HG03135 (cell line): ENCODE measurements at regions not wholly inside any gene's neighbourhood (a gene's known extent, or its start where the extent isn't known, plus 50 kb on each side); places are given as distances from the start of the nearest gene placed in this dataset.
A peak's percentile ranks its signal among the peaks of the same experiment; 100 is the strongest.

ENCODE experiments used
- ATAC-seq: cut with Tn5 transposase; IDR thresholded peaks from one replicate; pipeline ENCODE4 v1.9.1; 2021; ENCODE audit warnings: mild to moderate bottlenecking, moderate library complexity; ENCODE audit not compliant: unreplicated experiment

DNA sequence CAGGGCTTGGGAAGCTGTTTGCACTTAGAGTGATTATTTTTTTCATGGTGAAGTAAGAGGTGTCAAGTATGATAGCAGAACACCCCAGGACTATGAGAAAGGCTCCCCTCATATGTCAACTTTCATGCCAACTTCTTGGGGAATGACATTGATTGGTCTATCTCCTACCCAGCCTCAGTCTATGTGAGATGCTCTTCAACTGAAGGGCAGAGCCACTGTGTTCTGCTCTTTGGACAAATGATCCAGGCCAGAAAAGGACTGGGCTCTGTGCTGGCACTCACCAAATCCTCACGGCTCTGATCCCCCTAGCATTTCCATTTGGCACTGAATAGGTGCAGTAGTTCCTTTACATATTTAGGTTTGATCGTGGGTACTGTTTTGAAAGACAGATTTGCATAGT is 151.1 kb downstream of the DMRT2 start:
- no peak for ATAC-seq

DNA sequence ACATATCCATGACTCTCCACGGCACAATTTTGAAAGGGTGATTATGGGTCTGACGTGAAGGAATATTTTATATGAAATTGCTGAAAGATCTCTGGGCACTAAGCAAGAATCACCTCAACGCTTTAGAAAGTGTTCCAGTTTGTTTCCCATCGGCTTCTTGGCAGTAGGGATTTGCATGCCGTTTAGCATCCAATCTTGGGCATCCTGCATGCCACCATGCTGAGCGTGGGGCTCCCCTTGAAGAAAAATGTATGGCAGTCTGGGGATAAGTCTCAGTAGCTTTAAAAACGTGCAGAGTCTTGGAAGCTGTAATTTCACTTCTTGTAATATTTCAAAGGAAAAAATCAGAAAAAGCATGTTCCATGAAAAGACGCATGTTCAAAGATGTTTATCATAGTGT is 151.7 kb downstream of the DMRT2 start:
- ATAC-seq = no peak

DNA sequence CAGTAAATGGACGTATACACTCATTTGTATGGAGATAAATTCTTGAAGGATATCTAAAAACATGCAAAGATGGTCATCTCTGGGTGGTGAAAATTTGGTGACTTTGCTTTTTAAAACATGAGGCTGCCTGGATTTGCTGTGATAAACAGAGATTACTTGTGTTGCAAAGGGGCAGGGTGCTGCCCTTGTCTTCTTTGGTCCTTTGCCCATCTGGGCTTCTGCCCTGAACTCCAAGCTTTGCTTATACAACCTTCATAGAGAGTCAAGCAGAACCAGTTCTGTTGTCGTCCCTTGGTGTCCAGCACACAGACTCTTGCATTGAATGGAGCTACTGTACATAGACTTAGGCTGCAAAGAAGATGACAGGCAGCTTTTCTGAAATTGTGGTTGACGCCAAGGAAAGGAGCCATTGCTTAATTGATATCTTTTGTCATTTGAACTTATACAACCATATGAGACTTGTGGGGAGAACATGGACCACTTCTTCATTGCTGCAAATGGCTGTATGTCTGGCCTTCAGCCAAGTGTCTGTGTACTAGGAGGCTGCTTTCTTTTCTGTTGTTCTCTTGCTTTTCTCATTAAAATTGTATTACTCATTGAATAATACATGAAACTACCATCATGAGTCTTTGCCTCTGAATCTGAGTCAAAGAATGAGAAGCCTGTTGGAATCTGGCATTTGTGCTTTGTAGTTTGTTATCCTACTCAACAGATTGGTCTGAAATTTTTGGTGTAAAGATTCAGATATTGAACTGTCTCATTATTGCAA is 152.5 kb downstream of the DMRT2 start:
- no peak for ATAC-seq

DNA sequence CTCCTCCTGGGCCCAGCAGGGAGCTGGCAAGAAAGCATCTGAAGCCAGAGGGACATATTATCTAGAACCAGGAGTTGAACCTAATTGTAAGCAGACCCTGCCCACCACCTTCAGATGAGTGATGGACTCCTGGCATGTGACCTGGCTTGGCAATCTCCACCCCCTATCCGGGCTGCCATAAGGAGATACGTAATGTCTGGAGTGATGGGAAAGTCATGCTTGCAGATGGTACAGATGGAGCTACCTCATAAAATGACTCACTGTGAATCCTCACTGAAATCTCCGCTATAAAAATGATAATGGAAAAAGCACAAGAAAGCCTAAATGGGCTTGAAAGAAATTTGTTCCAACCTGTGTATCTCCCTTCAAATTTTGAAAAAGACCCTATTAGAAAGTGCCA is 157.5 kb downstream of the DMRT2 start:
- no peak for ATAC-seq

DNA sequence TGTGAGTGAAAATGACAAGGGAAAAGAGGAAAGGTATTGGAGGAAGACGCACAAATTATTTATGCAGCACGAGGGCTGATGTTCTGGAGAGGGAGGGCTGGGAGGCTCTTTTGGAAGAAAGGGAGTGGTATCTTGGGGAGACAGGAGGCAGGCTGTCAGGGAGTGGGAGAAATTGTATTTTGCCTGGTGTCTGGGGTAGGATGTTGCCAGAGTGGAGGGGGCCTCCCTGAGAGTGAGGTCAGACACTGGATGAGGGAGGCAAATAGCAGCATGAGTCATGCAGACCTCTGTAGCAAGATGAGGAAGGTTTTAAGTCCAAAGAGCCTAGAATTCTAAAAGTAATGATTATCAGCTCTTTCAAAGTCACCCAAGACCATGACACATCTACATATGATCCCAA is 158.0 kb downstream of the DMRT2 start:
- ATAC-seq = no peak

DNA sequence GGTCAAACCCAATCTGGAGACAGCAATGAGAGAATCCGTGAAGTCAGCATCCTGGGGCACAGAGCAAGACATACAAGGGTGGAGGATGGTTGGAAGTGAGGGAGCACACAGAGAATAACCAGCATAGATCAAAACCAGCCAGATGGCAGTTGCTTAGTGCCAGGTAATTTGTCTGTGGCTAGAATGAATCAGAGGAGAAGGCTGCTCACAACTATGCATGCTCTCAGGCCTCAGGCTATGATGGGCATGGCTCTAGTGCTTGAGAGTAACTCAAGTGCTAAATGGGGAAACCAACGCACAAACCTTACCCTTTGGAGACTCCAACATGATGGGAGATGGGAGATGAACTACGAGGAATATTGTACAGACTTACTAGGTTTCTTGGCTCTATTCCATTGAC is 160.8 kb downstream of the DMRT2 start:
- ATAC-seq = no peak

DNA sequence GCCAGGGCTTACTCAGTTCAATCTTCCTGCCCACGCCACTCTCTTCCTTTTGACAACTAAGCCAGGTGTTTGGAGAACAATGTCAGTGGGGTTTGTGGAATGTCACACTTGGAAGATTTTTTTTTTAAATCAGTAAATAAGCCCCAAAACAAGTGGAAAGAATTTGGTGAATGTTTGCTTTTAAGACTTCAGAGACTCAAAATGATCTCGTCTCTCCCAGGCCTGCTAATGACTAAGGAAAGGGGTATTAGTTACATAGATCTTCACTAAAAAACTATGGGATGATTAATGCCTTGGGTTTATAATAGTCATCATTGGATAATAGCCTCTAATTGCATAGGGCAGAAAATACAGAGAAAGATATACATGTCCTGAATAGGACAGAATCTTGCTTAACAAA is 166.4 kb downstream of the DMRT2 start:
- ATAC-seq = no peak

DNA sequence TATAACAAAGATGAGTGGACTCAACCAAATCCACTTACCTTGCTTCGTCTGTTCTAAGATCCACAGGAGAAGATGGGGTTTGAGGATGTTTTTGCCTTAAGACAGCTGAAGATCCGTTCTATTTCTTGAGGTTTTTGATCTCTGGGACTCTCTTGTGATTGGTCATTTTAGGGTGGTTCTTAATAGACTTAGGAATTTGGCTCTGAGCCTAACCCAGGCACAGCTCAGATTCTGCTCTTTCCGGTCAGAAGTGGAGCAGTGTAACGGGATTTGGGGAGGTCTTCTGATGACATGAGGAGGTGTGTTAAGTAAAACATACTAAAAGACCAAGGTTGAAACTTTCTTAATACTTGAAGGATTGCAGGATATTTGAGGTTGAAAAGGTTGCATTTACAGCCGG is 166.9 kb downstream of the DMRT2 start:
- ATAC-seq = no peak

DNA sequence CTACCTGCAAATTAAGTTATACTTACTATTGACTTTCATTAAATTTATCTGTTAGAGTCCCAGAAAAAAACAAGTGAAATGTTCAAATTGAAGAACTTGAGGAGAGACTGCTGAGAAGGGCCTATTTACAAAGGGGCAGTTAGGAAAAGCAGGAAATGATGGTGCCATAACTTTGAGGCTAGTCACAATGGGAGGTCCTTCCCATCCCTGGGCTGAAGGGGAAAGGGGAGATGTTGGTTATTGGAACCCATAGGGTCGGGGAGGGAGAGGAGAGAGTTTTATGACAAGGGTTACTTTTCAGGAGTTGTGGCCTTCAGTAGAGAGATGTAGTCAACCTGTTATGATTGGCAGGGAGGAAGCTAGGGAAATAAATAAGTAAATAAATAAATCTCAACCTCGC is 169.1 kb downstream of the DMRT2 start:
- no peak for ATAC-seq

DNA sequence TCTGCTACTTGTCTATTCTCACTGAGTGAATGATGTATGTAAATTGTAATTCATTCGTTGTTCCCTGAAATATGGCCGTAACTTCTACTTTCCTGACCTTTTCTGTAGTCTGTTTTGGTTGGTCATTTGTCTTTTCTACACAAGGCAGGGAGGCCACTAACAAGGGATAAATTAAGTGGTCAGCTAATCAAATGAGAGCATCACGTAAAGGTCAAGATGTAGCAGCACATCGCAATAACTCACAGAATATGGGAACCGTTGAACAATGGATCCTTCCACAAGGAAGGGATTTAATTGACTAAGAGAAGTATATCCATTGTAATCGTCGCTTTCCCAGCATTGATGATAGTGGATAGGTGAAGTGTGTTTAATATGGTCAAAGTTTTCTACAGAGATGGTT is 171.1 kb downstream of the DMRT2 start:
- no peak for ATAC-seq

DNA sequence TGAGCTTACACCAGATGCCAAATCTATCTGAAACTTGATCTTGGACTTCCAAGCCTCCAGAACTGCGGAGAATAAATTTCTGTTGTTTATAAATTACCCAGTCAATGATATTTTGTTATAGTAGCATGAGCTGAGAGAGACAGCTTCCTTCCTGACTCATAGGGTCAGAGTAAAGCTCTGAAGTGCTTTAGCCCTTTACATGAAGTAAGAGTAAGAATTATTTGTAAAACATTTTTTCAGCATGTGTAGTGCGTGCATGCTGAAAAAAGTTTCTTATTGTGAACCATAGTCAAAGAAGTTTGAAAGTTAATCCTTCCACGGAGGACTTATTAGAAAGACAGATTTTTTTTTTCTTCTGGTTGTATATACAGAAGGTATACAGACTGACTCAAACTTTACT is 172.4 kb downstream of the DMRT2 start:
- no peak for ATAC-seq

DNA sequence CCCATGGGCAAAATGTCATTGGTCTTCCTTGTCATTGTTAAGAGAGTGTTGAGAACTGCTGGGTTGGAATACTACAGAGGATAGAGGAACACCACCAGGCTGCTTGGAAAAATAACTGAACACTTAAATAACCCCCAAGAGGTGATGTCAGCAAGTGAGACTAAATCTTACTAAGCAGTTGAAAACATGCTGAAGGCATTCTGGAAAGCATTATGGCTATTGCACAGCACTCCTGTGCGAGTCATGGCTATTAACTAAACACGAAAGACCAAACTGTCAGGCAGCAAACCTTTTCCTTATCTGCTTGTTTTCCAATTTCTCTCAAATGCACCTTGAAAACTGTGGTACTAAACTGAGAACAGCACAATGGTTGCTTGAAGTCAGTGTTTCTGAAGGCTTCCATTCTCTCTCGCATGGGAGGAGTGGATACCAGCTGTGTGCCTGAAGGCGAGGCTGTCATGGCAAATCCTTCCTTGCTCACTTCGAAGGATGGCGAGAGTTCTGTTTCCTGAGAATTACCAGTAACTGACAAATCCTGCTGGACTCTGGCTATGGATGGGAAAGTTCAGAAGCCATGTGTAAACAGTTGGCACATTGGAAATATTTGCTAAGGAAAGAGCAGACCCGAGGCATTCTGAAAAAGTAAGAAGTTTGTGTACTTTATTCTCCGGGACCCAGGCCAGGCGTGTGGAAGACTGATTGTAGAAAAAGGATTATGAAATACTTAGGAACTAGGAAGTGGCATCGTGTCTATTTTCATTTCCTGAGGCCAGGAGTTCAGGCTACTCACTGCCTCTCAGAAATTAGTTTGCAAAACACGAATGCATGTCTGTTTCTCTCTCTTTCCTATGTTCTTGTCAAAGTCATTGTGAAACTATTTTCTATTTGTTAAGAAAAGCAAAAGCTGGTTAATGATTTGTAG is 182.1 kb downstream of the DMRT2 start:
- peak; percentile 65 for ATAC-seq

DNA sequence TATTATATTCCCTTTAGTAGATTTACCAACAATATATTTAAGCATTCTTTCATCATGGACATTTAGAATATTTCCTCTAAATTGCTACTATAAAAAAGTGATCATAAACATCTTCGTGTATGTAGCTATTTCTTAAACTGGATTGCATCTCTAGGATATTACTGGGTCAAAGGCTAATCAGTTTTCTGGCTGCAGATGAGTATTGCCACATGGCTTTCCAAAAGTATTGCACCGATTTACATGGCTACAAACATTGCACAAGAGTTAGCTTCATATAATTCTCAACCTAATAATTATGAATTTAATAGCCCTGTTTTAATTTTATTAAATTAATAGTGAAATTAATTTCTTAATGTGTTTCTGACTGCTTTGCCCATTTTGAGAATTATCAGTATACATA is 183.4 kb downstream of the DMRT2 start:
- no peak for ATAC-seq

DNA sequence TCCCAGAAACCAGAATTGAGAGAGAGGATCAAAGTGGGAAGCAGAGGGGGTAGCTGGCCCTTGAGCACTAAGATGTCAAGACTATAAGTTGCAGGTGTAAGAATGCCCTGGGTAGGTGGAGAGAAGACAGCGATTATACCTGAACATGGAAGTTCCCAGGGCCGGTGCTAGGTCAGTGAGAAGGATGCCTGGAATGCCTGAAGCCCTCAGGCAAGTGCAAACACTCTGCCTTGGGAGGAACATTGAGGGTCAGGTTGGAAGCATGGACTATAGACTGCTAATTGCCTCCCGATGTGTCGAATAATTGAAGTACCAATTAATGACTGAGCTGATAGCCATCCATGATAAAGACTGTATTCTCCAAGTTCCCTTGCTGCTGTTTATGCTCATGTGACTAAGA is 185.5 kb downstream of the DMRT2 start:
- ATAC-seq = no peak

DNA sequence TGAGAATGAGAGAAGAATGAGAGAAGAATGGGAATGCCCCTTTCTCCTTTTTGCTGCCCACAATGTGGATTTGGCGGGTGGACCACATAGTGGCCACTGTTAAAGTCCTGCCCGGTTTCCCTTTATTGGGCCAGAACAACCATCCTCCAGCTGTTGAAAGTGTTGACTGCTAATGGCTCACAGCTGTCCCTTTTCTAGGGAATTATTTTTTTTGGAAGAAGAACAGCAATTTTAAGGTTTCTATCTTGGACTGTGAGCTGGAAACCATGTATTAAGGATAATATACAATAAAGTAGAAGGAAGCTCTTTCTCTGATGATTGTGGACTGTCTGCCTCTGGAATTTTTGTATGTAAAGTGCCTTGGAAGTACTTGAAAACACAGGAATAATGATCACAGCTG is 185.9 kb downstream of the DMRT2 start:
- ATAC-seq = no peak

DNA sequence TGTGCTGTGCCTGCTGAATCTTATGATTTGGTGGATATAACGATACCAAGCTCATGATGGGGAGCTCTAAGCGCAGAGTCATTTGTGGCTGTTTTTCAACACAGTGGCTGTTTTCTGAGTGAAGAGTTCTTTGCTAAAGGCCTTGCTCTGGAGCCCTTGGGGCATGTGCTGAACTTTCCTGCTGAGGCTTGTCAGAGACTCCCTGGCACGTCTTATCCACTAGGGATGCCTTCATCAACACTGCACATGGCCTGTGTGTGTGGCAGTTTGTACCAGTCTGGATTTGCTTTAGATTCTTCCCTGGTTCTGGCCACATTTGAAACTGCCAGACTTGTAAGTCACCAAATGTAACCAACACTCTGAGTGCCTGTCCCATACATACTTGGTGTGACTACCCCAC is 188.2 kb downstream of the DMRT2 start:
- ATAC-seq = no peak

DNA sequence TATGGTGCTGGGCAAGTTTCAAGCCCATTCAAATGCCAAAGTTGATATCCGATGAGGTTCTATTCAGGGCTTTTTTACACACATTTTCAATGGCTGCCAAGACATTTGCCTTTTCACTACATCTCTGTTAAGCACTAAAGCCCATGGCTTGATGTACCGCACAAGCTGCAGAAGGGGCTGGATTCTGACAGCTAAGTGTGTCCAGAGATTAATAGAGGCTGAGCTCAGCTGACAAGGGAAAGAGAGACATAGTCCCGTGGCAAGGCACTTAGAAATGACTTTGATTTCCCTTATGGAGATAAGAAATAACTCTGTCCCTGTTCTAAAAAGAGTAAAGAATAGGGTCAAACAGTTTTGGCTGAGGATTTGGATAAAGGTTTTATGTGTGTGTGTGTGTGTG is 198.6 kb downstream of the DMRT2 start:
- no peak for ATAC-seq

DNA sequence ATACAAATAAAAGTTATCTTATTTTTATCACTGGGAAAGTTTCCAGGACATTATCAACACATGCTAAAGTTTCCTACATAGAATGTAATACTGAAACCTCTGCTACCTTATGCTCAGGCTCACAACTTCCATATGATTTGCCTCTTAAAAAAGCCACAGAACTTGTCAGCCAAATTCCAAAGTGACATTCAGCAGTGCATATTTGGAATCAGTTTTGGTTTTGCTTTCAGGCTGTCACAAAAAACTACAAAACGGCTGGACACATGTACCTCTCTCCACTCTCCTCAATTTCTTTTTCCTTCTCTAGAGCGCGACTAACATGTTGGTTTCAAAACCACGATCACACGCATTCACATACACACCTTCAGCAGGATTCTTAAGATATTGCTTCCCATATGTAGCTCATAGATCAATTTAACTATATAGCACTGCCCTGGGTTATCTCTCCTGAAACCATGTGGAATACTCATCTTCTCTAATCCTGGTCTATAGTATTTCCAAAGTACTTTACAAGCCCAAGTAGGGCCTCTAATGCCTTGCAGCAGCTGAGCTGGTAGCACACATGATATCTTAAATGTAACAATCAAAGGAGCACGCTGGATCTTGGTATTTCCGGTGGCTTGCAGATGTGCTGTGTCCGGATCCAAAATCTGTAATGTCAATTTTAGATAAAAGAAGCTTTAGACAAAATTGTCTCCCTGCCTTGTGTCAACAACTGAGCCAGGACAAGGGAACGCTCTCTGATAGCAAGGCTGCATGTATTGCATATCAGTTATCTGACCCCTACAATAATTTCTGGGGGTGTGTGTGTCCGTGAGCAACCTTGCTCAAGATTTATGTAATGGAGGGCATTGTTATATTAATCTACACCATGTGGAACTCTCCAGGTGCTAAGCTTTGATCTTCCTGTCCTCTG is 203.2 kb downstream of the DMRT2 start:
- no peak for ATAC-seq

DNA sequence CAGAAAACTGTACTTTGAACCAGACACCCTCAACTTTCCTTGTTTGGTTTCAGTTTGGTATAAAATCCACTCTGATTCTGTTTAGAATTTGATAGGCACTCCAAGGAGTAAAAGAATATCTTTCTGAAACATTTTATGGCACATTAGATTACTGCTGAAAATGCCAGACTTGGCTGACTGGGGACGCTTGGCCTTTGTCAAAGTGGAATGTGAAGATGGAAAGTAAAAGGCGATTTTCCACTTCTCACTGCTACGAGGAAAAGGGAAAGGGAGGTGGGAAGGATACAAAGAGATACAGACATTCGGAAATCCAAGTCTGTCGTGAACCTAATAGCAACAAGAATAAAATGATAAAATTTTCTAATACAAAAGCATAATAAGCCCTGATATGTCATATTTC is 203.9 kb downstream of the DMRT2 start:
- ATAC-seq = no peak

DNA sequence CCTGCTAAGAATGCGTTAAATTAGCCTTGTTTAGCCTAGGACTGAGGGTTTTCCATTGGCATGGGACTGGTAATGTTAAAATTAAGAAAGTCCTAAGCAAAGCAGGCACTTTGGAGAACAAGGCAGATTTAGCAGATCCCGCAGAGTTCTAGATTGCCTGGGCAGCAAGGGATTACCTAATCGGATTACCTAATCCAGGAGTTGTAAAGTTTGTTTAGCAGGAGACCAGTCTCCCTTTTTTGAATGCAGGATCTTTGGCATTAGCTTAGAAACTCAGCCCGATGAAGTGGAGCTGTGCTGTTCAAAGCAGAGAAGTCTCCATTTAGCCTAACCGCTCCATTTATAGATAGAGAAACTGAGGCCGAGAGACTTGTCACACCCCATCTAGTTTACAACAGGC is 206.0 kb downstream of the DMRT2 start:
- no peak for ATAC-seq

DNA sequence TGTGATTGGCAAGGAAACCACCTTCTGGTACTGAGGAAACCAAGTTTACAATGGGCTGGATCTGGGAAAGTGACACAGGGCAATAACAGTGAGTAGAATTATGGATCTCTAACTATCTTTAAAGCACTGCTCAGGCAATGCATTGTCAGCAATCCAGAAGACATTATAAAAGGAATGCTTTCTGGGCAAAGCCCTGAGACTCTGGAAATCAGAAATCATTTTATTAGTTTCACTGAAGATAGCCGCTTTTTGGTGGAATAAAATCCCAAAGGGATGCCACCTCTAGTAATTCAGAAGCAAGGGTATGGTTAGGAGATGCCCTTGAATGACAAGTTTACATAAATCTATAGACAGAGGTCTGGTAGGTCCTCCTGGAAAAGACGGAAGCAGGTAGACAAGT is 211.1 kb downstream of the DMRT2 start:
- ATAC-seq = no peak
